ENCODE measurements at regions not wholly inside any gene's neighbourhood (a gene's known extent, or its start where the extent isn't known, plus 50 kb on each side); places are given as distances from the start of the nearest gene placed in this dataset.

DNA sequence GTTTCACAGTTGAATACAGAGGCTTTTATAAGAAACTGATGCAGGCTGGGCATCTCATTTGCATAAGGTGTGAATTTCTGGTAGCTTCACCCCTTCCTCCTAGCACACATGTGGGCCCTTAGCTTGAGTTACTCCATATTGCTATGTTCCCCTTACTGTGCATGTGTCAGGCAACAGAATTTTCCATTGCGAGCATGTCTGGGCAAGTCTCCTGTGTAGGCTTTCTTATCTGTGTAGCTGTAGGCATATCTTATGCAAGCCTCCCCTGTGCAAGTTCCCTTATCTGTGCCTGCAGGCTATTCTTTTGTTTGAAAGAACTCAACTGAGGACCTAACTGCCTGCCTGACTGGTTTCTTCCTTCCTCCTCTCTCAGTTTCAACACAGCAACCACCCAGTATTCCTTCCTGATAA is 597.4 kb upstream of the CDH5 start:
- 95 to 100% methylated on average over 1 of the region's 1 CpG for WGBS, 2 experiments
- Histone ChIP-seq H3K36me3 (ENCODE audit: control insufficient read depth, insufficient read depth, low read length) (no peaks in the 10 kb centered on the region), H3K4me3 (ENCODE audit: insufficient read depth, low read depth, low read length) (no peak overlapping the region), H3K4me1 (ENCODE audit: control insufficient read depth, insufficient read depth, low read length) (peaks cover 21% of the 10 kb centered on the region), H3K27me3 (ENCODE audit: control insufficient read depth, insufficient read depth, low read length, poor library complexity, severe bottlenecking) (no peaks in the 10 kb centered on the region), H3K9me3 (ENCODE audit: control insufficient read depth, low read length) (no peaks in the 10 kb centered on the region), H3K27ac (ENCODE audit: insufficient read depth, low read depth, low read length, poor library complexity, severe bottlenecking) (no peak overlapping the region)

DNA sequence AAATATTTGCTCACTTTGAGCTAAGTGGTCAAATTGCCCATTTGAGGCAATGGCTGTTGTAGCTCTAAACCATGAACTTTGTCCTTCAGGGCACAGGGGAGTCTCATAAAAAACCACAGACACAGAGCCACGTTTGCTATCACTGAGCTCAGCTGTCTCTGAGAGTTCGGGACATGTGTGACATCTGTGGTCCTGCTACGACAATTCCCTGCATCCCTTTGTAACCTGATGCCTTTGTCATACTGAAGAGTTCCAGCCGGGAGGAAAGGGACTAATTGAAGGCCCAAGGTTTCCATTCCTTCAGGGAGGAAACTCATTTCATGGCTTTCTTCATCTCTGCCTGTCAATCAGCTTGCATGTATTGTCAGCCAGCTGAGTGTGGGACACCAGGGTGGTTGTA is 599.4 kb upstream of the CDH5 start:
- Histone ChIP-seq H3K4me3 (ENCODE audit: insufficient read depth, low read depth, low read length) (no peak overlapping the region), H3K4me1 (ENCODE audit: control insufficient read depth, insufficient read depth, low read length) (peaks cover 14% of the 10 kb centered on the region), H3K36me3 (ENCODE audit: control insufficient read depth, insufficient read depth, low read length) (no peaks in the 10 kb centered on the region), H3K9me3 (ENCODE audit: control insufficient read depth, low read length) (no peaks in the 10 kb centered on the region), H3K27me3 (ENCODE audit: control insufficient read depth, insufficient read depth, low read length, poor library complexity, severe bottlenecking) (no peaks in the 10 kb centered on the region), H3K27ac (ENCODE audit: insufficient read depth, low read depth, low read length, poor library complexity, severe bottlenecking) (no peak overlapping the region)
- 8 to 9% methylated on average over 4 of the region's 4 CpGs for WGBS, 2 experiments

DNA sequence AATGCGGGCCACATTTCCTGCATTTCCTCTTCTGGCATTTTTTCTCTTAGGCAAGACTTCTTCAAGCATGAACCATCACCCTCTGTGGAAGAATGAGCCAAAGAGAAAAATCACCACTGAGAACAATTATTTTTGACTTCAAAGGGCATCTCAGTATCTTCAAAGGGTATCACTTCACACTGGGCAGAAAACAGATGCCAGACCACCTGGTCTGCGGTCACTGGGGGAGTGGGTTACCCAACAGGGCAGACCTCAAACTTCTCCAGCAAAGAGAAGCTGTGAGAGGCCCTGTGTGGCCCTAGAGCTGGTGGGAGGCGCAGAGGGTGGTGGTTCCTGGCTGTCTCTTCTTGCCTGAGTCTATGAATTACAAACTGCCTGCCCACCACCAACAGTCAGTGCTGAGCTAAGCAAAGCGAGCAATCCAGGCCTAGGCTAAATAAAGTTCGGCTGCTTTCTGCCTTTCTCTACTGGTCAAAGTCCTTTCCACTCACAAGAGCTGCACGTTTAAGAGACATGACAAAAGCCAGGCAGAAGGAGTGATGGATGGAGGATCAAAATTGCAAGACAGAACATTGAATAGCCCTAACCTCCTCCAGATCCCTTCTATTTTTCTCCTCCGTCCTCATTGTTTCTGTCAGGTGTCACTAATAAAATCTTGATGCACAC is 602.7 kb upstream of the CDH5 start:
- Histone ChIP-seq H3K9me3 (ENCODE audit: control insufficient read depth, low read length) (no peaks in the 10 kb centered on the region), H3K4me1 (ENCODE audit: control insufficient read depth, insufficient read depth, low read length) (peaks cover 14% of the 10 kb centered on the region), H3K4me3 (ENCODE audit: insufficient read depth, low read depth, low read length) (no peak overlapping the region), H3K36me3 (ENCODE audit: control insufficient read depth, insufficient read depth, low read length) (no peaks in the 10 kb centered on the region), H3K27me3 (ENCODE audit: control insufficient read depth, insufficient read depth, low read length, poor library complexity, severe bottlenecking) (no peaks in the 10 kb centered on the region), H3K27ac (ENCODE audit: insufficient read depth, low read depth, low read length, poor library complexity, severe bottlenecking) (no peak overlapping the region)
- 92% methylated on average over 7 of the region's 7 CpGs for WGBS, 2 experiments

DNA sequence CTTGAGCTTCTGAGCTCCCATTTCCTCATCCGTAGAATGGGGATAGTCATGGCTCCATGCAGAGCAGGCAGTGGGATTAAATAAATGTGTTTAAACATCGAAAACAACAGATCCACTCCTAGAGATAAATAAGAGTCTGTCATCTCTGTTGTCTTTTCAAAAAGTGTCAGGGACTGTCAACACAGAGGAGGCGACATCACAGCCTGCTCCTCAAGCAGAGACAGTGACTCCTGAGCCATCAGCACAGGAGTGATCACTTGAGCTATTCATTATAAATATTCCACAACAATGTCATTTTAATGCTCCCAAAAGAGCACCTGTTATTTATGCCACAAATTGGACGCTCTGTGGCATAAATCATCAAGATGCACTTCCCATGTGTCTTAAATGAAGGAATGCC is 605.6 kb upstream of the CDH5 start:
- H3K4me1 ChIP-seq (ENCODE audit: control insufficient read depth, insufficient read depth, low read length) = no peaks in the 10 kb centered on the region
- no peak overlapping the region for H3K27ac ChIP-seq (ENCODE audit: insufficient read depth, low read depth, low read length, poor library complexity, severe bottlenecking)
- H3K27me3 ChIP-seq (ENCODE audit: control insufficient read depth, insufficient read depth, low read length, poor library complexity, severe bottlenecking) = no peaks in the 10 kb centered on the region
- H3K9me3 ChIP-seq (ENCODE audit: control insufficient read depth, low read length) = no peaks in the 10 kb centered on the region
- WGBS, 2 experiments = 83 to 84% methylated on average over 4 of the region's 4 CpGs
- H3K36me3 ChIP-seq (ENCODE audit: control insufficient read depth, insufficient read depth, low read length) = no peaks in the 10 kb centered on the region
- no peak overlapping the region for H3K4me3 ChIP-seq (ENCODE audit: insufficient read depth, low read depth, low read length)

DNA sequence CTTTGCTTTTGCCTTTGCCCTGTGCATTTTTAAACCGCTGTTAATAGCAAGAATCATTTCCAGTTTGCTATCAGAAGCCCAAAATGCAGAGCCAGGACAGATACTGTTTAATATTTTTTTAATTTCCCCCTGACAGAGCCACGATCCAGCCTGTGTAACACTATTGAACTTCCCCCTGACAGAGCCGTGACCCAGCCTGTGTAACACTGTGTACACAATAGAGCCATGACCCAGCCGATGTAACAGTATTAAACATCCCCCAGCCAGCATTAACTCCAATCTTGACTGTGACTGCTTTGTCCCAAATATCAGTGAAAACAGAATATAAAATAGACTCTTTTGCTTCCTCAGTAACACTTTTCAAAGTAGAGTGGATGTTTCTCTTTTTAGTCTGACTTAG is 607.9 kb upstream of the CDH5 start:
- Histone ChIP-seq H3K36me3 (ENCODE audit: control insufficient read depth, insufficient read depth, low read length) (no peaks in the 10 kb centered on the region), H3K4me3 (ENCODE audit: insufficient read depth, low read depth, low read length) (no peak overlapping the region), H3K27me3 (ENCODE audit: control insufficient read depth, insufficient read depth, low read length, poor library complexity, severe bottlenecking) (no peaks in the 10 kb centered on the region), H3K27ac (ENCODE audit: insufficient read depth, low read depth, low read length, poor library complexity, severe bottlenecking) (no peak overlapping the region), H3K9me3 (ENCODE audit: control insufficient read depth, low read length) (no peaks in the 10 kb centered on the region), H3K4me1 (ENCODE audit: control insufficient read depth, insufficient read depth, low read length) (no peaks in the 10 kb centered on the region)
- 92 to 94% methylated on average over 4 of the region's 4 CpGs for WGBS, 2 experiments

DNA sequence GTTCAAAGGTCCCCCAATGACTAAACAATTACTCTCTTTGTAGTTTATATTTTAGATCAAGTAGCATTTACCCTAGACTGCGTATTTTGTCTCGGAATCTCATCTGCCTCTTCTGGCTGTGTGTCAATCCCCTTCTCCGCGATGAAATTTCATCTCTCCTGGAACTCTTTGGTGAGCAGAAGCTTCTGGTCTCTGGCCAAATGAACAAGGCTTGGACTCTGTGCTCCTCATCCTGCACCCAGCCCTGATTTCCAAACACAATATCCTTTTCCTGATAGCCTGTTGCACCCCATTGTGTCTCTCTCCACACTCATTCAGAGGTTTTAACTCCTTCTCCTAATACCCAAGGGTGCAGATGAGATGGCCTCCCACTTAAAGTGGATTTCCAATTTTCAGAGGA is 609.4 kb upstream of the CDH5 start:
- Histone ChIP-seq H3K36me3 (ENCODE audit: control insufficient read depth, insufficient read depth, low read length) (no peaks in the 10 kb centered on the region), H3K27me3 (ENCODE audit: control insufficient read depth, insufficient read depth, low read length, poor library complexity, severe bottlenecking) (no peaks in the 10 kb centered on the region), H3K4me1 (ENCODE audit: control insufficient read depth, insufficient read depth, low read length) (no peaks in the 10 kb centered on the region), H3K9me3 (ENCODE audit: control insufficient read depth, low read length) (no peaks in the 10 kb centered on the region), H3K27ac (ENCODE audit: insufficient read depth, low read depth, low read length, poor library complexity, severe bottlenecking) (no peak overlapping the region), H3K4me3 (ENCODE audit: insufficient read depth, low read depth, low read length) (no peak overlapping the region)
- WGBS, 2 experiments = 93 to 95% methylated on average over 4 of the region's 4 CpGs

DNA sequence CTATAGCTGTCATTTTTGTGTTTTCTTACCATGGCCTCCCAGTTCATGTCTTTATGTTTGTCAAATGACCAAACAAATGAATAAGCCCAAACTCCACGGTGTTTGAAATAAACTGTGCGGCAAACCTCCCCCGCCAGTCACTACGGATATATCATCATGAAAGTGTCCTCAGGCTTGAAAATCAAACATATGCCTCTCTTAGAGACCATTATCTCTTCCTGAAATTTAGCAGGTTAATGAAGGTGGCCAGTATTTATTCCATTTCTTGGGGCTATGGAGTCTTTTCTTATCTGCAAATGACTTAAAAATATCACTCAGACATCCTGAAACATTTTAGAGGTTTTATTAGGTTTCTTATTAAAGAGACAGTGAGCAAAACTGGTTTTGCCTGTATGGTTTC is 610.3 kb upstream of the CDH5 start:
- WGBS, 2 experiments = 81 to 82% methylated on average over 4 of the region's 4 CpGs
- no peak overlapping the region for H3K27ac ChIP-seq (ENCODE audit: insufficient read depth, low read depth, low read length, poor library complexity, severe bottlenecking)
- no peaks in the 10 kb centered on the region for H3K9me3 ChIP-seq (ENCODE audit: control insufficient read depth, low read length)
- H3K4me1 ChIP-seq (ENCODE audit: control insufficient read depth, insufficient read depth, low read length) = no peaks in the 10 kb centered on the region
- no peaks in the 10 kb centered on the region for H3K36me3 ChIP-seq (ENCODE audit: control insufficient read depth, insufficient read depth, low read length)
- no peaks in the 10 kb centered on the region for H3K27me3 ChIP-seq (ENCODE audit: control insufficient read depth, insufficient read depth, low read length, poor library complexity, severe bottlenecking)
- no peak overlapping the region for H3K4me3 ChIP-seq (ENCODE audit: insufficient read depth, low read depth, low read length)

DNA sequence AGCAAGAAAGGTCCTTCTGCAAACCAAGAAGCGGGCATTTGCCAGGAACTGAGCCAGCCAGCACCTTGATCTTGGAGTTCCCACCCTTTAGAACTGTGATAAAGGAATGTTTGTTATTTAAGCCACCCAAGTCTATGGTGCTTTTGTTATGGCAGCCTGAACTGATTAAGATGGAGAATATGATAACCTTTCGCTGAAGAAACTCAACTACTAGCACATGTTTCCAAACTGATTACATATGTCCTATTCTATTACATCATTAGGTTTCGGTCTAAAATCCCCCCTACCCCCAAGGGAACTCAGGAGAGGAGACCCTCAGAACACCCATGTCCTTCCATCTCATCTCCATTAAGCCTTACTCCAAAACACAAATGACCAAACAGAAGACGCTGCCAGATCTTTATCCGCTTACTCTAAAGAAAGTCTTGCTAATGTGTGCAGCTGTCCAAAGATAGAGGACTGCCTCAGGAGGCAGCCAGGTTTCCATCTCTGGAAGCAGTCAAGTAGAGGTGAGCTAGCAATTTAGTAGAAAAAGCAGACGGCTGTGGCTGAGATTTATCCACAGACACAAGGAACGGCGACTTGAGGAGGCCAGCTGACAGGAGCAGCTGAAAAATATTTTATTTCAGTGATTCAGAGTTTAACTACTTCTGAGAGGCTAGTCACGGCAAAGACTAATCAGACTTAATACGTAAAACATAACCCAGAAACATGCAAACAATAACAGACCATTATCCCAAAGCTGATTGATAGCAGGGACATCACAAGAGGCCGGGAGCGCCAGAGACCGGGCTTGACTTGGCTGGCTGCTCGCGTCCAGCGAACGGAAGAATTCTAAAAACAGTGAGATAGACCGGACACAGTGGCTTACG is 611.4 kb upstream of the CDH5 start:
- Histone ChIP-seq H3K4me1 (ENCODE audit: control insufficient read depth, insufficient read depth, low read length) (no peaks in the 10 kb centered on the region), H3K27me3 (ENCODE audit: control insufficient read depth, insufficient read depth, low read length, poor library complexity, severe bottlenecking) (no peaks in the 10 kb centered on the region), H3K9me3 (ENCODE audit: control insufficient read depth, low read length) (no peaks in the 10 kb centered on the region), H3K27ac (ENCODE audit: insufficient read depth, low read depth, low read length, poor library complexity, severe bottlenecking) (no peak overlapping the region), H3K36me3 (ENCODE audit: control insufficient read depth, insufficient read depth, low read length) (no peaks in the 10 kb centered on the region), H3K4me3 (ENCODE audit: insufficient read depth, low read depth, low read length) (no peak overlapping the region)
- WGBS, 2 experiments = 94 to 95% methylated on average over 19 of the region's 19 CpGs

DNA sequence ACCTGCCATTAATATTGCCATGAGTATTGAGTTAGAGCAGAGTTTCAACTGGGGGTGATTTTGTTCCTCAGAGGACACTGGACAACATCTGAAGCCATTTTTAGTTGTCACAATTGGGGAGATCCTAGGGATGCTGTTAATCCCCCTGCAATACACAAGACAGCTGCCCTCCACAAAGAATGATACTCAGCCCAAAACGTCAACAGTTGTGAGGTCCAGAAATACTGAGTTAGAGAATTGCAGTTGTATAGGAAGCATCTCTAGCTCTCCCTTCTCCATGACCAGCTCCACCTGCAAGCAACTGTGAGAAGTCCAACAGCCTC is 614.0 kb upstream of the CDH5 start:
- Histone ChIP-seq H3K4me3 (ENCODE audit: insufficient read depth, low read depth, low read length) (no peak overlapping the region), H3K27me3 (ENCODE audit: control insufficient read depth, insufficient read depth, low read length, poor library complexity, severe bottlenecking) (no peaks in the 10 kb centered on the region), H3K4me1 (ENCODE audit: control insufficient read depth, insufficient read depth, low read length) (no peaks in the 10 kb centered on the region), H3K9me3 (ENCODE audit: control insufficient read depth, low read length) (no peaks in the 10 kb centered on the region), H3K27ac (ENCODE audit: insufficient read depth, low read depth, low read length, poor library complexity, severe bottlenecking) (no peak overlapping the region), H3K36me3 (ENCODE audit: control insufficient read depth, insufficient read depth, low read length) (no peaks in the 10 kb centered on the region)
- 76% methylated on average over 1 of the region's 1 CpG; no CpG with 5 or more reads in 1 of the 2 experiments for WGBS, 2 experiments

DNA sequence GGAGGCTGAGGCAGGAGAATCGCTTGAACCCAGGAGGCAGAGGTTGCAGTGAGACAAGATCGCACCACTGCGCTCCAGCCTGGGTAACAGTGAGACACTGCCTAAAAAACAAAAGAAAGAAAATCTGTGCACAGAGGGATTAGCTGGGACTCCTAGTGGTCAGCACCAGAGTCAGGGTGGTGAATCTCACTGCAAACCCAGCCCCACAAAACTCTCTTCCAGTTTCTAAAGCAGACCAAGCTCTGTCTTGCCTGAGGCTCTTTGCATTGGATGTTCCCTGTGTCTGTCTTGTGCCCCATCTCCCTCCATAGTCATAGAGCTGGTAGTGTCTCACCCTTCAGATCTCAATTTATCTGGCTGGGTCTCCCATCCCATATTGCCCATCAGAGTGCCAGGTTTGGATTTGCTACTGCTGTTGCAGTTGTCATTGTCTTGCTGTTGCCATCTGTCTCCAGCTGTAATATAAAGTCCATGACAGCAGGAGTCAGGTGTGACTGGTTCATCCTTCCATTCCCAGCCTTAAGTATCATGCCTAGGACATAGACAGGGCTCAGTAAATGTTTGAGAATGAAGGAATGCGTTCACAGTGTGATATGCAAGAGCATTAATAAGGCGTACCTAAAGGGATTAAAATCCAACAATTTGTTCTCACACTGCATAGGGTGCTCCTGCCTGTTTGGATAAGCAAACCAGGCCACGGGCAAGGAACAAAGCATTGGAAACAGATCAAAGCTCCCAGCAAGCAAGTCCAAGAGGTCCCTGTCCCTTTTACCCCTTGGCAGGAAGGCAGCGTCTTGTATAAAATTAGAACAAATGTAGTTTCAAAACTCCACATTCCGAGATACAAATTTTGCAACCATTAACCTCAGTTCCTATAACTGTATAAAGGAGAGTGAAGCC is 614.6 kb upstream of the CDH5 start:
- Histone ChIP-seq H3K36me3 (ENCODE audit: control insufficient read depth, insufficient read depth, low read length) (no peaks in the 10 kb centered on the region), H3K4me3 (ENCODE audit: insufficient read depth, low read depth, low read length) (no peak overlapping the region), H3K9me3 (ENCODE audit: control insufficient read depth, low read length) (no peaks in the 10 kb centered on the region), H3K4me1 (ENCODE audit: control insufficient read depth, insufficient read depth, low read length) (no peaks in the 10 kb centered on the region), H3K27ac (ENCODE audit: insufficient read depth, low read depth, low read length, poor library complexity, severe bottlenecking) (no peak overlapping the region), H3K27me3 (ENCODE audit: control insufficient read depth, insufficient read depth, low read length, poor library complexity, severe bottlenecking) (no peaks in the 10 kb centered on the region)
- 90 to 91% methylated on average over 7 to 8 of the region's 8 CpGs for WGBS, 2 experiments

Measured in ectodermal cell (in vitro differentiated cells).